Fibroblast of pulmonary artery (primary cell): ENCODE measurements at regions not wholly inside any gene's neighbourhood (a gene's known extent, or its start where the extent isn't known, plus 50 kb on each side); places are given as distances from the start of the nearest gene placed in this dataset.
"Not testable (repeated sequence)": the region's sequence is repeated elsewhere in the genome, so short reads cannot be mapped to it uniquely, and the experiment has no call there.

Source experiments
- DNase-seq: peaks from one replicate; pipeline ENCODE4 v3.0.0-alpha.2; 2010; ENCODE audit warnings: low read depth
- H3K4me3 ChIP-seq: replicated peaks from 2 replicates; pipeline ENCODE4 v1.5.1; 2011; ENCODE audit warnings: low read depth, mild to moderate bottlenecking, control low read depth, low read length, moderate library complexity
- TF ChIP-seq, protein P1 (sequence below): IDR thresholded peaks from 2 replicates; pipeline ENCODE4 v1.5.1; 2011; ENCODE audit warnings: mild to moderate bottlenecking, control low read depth, low read length, inconsistent platforms; ENCODE audit errors: missing control alignments

DNA sequence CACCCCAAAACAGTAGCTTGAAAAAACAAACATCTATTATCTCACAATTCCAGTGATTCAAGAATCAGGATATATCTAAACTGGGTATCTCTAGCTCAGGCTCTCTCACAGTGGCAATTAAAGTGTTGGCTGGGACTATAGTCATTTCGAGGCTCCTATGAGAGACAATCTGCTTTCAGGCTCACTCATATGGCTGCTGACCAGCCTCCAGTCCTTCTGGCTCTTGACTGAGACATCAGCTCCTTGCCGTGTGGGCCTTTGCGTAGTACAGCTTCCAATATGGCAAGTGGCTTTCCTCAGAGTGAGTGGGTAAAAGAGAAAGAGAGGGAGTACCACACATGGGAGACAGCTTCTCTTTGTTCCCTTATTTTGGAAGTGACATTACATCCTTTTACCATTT lies 327.2 kb downstream of the CENPW start:
- no peak overlapping the region for H3K4me3 ChIP-seq
- TF ChIP-seq, protein P1, sequence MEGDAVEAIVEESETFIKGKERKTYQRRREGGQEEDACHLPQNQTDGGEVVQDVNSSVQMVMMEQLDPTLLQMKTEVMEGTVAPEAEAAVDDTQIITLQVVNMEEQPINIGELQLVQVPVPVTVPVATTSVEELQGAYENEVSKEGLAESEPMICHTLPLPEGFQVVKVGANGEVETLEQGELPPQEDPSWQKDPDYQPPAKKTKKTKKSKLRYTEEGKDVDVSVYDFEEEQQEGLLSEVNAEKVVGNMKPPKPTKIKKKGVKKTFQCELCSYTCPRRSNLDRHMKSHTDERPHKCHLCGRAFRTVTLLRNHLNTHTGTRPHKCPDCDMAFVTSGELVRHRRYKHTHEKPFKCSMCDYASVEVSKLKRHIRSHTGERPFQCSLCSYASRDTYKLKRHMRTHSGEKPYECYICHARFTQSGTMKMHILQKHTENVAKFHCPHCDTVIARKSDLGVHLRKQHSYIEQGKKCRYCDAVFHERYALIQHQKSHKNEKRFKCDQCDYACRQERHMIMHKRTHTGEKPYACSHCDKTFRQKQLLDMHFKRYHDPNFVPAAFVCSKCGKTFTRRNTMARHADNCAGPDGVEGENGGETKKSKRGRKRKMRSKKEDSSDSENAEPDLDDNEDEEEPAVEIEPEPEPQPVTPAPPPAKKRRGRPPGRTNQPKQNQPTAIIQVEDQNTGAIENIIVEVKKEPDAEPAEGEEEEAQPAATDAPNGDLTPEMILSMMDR, result no peak
- no peak for DNase-seq

DNA sequence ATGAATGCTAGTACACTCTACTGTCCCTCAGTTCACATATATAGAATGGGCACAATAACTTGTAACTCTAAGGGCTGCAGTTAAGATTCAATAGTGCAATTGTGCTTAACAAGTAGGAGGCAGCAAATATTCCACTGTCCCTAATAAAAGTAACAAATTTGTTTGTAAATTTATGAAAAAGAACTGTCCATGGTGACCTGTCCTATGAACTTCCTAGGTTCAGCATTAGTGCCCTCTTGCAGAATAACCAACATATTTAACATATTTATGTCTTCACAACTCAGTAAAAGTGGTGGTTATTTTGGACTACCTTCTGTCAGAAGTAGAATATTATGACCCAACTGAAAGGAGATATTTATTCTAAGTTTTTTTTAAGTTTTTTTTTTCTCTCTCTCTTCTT lies 327.8 kb downstream of the CENPW start:
- TF ChIP-seq, protein P1, result no peak
- DNase-seq, result no peak
- H3K4me3 ChIP-seq, result no peak overlapping the region

DNA sequence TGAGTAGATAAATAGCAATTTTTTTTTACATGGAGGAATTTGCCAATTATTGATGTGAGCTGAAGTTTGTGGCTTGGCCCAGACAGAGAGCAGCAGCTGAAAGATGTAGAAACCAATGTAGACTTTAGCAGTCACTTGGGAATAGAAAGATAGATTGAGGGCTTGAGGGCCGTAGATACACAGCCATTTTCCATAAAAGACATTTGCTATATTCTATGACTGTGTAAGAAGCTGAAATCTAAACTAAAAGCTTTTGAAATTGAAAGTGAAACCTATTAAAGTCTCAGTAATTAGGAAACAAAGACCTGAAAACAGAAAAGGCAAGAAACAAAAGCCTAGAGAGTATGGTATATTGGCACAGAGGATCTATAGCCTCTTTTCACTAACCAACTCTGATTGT lies 332.7 kb downstream of the CENPW start:
- no peak overlapping the region for H3K4me3 ChIP-seq
- TF ChIP-seq, protein P1, result no peak
- peak; percentile 24 for DNase-seq

DNA sequence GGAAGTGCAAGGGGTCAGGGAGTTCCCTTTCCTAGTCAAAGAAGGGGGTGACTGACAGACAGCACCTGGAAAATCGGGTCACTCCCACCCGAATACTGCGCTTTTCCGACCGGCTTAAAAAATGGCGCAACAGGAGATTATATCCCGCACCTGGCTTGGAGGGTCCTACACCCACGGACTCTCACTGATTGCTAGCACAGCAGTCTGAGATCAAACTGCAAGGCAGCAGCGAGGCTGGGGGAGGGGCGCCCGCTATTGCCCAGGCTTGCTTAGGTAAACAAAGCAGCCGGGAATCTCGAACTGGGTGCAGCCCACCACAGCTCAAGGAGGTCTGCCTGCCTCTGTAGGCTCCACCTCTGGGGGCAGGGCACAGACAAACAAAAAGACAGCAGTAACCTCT lies 333.8 kb downstream of the CENPW start:
- DNase-seq, H3K4me3 ChIP-seq: not testable (repeated sequence)

DNA sequence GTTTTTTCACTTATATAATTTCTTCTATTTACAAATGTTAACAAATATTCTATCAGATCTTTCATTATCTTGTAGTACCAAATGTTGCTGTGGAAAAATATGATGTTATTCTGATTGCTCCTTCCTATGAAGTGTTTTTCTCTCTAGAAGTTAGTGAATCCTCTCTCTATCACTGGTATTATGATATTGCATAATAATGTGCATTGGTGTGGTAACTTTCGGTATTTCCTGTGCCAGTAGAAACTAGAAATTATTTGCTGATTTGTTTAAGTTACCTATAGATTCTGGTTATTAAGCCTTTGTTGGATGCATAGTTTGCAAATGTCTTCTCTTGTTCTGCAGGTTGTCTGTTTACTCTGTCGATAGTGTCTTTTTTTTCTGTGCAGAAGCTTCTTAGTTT lies 342.5 kb downstream of the CENPW start:
- TF ChIP-seq, protein P1, result no peak
- no peak overlapping the region for H3K4me3 ChIP-seq
- DNase-seq, result peak; percentile 46

DNA sequence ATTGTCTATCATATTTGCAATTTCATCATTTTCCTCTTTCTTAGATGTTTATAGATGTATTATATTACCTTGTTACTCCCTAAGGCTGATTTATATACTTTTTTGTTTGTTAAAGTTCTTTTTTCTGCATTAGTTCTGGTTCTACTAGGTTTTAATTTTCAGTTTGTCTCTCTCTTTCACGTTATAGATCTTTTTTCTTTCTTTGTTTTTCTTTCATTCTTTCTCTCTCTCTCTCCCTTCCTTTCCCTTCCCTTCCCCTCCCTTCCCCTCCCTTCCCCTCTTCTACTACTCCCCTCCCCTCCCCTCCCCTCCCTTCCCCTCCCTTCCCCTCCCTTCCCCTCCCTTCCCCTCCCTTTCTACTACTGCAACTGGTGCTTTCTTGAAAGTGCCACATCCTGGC lies 345.3 kb downstream of the CENPW start:
- H3K4me3 ChIP-seq, result no peak overlapping the region
- TF ChIP-seq, protein P1, result no peak
- DNase-seq, result no peak

DNA sequence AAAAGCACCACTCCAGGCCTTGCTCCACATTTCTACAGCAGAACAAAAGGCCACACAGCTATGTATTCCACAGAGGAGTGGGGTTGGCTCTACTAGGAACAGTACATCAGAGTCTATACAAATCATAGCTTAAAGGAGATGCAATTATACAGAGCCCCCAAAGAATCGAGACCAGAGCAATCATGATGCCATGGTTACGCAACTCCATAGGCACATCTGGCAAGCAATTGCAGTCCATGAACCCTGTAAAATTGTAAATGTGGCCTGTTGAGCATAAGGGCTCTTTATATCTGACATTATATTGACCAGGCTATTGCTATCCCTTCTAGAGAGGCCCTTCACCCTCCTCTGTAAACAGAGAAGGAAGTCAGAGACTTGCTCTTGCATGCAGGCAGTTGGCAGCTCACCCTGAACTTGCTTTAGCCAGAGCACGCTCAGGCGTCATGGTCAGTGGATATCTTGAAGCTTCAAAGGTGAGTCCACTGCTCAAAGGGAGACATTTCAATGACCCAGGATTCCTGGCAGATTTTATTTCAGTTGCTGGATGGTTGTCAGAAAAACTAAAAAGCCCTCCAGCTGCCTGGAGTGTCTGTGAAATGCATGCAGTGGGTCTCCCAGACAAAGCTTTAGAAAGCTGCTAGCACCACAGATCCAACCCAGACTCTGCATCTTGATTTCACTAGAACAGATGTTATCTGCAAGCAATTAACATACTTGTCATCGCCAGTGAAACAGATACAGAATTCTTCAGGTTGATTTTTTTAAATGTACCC lies 357.2 kb downstream of the CENPW start:
- TF ChIP-seq, protein P1, result no peak
- DNase-seq, result no peak
- H3K4me3 ChIP-seq, result no peak overlapping the region
